GM19467 (cell line): ENCODE measurements at regions not wholly inside any gene's neighbourhood (a gene's known extent, or its start where the extent isn't known, plus 50 kb on each side); places are given as distances from the start of the nearest gene placed in this dataset.

Experiments used
- ATAC-seq: cut with Tn5 transposase; IDR thresholded peaks from one replicate; pipeline ENCODE4 v1.9.1; 2021; ENCODE audit warnings: mild to moderate bottlenecking, moderate library complexity; ENCODE audit not compliant: unreplicated experiment

DNA sequence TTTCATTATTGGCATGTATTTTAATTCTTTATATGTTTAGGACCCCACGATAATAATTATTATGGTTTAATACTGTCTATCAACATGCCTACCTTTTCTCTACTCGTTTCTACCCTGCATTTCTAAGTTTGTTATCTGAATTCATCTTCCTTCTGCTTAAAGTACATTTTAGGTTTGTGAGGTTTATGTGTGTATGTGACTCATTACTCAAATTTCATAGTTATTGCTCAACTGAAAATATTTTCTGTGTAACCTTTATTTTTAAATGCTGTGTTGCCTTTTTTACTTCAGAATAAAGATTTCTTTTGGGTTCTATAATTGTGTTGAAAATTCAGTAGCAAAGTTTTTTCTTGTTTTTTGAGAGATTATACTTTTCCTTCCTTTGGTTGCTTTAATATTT is 933.9 kb upstream of the LRRTM1 start:
- ATAC-seq: no peak

DNA sequence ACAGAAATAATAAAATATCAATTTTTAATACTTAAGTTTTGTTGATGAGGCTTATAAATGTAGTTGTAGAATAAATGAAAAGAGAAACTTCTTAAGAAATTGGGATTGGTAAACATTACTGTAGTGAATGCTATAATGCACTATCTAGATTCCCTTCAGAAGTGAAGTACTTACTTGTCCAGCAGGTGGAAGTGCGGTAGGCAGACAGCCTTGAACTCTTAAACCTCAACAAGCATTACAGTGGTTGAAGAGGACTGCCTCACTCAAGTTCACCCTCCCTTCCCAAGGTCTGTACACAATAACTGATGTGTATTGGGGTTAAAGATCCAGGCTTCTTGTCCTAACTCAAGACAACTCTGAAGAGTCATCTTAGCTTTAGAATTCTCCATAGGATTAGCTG is 931.0 kb upstream of the LRRTM1 start:
- ATAC-seq: no peak

DNA sequence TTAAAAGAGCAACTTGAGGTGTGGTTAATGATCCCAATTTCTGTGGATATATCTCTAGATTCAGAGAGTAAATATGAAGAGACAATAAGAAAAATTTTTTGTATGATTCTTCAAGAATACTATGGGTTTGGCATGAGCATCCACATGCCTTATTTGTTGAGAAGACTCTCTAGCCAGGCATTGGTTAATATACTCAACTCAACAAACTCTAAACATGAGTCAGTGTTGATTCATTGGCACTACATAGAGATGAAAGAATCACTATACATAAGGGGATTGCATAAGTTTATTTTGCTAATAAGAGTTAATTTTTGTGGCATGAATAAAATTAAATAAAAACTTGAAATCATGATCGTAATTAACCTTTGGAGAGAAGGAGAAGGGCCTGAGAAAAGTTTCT is 930.2 kb upstream of the LRRTM1 start:
- ATAC-seq: no peak

DNA sequence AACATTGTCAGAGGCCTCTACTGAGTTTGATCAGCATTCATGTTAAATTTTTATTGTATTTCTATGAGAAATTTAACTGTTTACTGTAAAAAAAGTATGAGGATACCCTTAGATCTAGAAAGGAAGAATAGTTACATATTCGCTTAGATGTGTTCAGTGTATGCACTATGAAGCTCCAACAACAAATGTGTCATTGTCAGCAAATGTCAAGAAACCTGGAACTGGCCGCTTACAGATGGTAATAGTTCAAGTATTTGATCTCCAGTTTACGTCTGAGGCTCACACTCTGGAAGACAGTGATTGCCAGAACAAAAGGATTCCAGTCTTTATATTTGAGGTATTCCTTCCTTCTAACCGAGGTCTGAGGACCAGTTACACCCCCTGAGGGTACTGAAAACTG is 921.2 kb upstream of the LRRTM1 start:
- ATAC-seq: no peak

DNA sequence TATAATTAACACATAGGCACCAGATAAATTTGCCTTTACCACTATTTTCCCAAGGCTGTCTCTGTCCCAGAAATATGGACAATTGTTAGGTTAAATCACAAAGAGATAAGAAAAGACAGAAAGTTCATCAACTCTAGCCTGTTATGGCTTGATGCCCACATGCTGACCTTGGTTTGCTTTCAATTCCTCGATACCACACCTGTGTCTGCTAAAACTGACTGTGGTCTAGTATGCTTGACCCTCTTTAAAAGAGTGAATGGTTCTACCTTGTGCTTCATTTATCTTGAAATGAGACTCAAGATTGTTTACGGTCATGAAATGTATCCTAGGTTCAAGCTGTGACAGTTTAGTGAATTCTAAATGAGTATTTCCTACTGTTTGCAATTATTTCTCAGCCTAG is 909.0 kb upstream of the LRRTM1 start:
- no peak for ATAC-seq

DNA sequence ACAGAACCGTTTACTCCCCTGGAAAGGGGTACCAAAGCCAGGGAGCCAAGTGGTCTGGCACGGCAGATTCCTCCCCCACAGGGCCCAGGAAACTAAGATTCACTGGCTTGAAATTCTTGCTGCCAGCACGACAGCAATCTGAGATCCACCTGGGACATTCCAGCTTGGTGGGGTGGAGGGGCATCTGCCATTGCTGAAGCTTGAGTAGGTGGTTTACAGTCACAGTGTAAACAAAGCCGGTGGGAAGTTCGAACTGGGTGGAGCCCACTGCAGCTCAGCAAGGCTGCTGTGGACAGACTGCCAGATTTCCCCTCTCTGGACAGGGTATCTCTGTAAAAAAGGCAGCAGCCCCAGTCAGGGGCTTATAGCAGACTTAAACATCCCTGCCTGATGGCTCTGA is 901.7 kb upstream of the LRRTM1 start:
- ATAC-seq: no peak

DNA sequence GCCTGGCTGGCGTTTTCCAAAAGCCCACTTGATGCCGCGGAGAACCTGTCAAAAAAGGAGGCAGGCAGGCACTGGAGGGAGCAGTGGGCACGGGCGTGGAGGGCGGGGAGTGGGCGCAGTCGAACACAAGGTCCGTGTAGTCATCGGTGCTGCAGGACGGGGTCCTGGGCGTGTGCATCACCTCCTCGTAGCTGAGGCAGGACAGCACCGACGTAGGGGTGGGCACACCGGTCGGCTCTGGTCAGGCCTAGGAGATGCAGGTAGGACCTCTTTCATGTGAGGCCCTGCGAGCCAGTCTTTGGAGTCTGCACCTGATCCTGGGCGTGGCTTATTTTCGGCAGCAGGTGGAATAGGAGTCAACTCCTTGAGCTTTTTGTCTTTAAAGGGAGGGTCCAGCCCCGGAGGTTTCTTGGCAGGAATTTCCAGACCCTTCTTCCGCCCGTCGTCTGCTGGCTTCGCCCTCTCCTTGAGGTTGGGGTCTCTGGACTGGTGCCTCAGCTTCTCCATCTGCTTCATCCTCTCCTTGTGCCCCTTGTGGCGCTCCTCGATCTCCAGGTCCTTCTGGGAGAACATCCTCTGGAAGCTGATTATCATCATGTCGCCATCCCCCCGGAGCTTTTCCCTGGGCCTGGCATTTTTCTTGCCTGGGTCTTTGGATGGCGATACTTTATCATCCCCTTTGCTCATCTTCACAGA is 892.5 kb upstream of the LRRTM1 start:
- ATAC-seq: no peak

DNA sequence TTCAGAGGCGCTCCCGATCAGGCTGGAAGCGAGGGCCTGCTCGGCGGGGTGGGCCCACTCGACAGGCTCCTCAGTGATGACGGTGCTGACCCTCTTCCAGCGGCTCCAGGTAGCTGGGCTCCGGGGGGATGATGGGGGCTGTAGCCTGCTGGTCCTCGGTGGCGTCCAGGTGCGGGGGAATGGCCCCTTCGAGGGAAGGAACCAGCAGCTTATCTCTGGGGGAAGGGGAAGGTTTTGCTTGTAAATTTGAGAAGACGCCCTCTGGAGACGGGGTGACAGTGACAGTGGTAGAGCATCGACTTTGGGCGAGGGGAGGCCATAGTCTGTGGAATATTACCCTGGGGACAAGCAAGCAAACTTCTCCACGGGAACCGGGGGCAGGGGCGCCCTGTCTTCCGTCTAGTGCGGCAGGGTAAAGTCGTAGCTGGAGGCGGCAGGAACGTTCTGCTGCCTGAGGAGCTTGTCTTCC is 891.9 kb upstream of the LRRTM1 start:
- ATAC-seq: no peak

DNA sequence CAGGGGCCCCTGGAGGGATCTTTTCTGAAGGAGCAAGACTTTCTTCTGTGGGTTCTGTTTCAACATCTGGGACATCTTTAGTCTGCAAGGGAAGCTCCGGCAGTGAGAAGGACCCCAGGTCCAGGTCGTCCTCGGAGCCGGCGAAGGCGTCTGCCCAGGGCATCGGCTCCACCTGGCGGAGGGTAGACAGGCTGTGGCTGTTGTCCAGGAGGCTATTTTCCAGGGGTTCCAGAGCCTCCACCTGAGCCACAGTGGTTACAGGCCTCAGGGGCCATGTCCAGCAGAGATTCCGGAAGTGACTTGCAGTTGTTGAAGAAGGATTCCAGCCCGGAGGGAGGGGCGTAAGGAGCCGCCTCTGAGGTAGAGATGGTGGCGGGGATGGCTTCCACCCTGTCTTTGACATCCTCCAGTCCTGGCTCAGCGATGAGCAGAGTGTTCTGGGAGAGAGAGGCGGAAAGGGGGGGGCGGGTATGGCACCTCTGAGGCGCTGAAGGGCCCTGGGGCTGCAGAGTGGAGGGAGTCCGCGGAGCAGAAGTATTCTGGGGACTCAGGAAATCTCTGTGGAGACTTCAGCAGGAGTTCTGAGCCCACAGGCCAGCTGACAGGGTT is 891.3 kb upstream of the LRRTM1 start:
- no peak for ATAC-seq

DNA sequence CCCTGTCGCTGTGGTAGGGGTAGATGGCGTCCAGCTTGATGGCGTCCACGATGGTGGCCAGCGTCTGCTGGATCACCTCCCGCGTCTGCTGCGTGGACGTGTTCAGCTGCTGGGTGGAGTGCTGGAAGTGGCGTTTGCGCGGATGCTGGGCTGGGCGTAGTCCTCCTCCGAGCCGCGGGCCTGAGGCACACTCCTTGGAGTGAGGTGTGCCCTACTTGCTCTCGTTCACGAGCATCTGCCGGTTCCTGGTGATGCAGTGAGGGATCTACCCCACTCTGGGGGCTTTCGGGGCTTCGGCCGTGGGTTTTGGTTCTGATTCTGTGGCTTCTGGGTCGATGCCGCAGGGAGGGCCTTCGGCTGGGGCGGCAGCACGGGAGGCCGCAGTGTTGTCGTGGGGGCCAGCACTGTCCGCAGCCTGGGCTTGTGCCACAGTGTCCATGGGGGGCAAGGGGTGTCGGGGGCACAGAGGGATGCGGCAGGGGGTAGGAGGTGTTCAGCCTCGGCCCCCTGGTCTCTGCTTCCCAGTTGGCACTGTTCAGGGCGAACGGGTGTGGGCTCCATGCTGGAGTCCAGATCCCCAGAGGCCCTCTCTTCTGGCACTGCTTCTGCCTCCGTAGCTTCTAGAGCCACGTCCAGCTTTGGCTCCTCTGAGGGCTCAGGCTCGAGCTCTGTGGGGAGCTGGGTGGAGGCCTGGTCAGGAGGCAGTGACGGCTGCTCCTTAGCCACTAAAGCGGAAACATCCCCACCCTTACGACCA is 890.6 kb upstream of the LRRTM1 start:
- ATAC-seq: no peak

DNA sequence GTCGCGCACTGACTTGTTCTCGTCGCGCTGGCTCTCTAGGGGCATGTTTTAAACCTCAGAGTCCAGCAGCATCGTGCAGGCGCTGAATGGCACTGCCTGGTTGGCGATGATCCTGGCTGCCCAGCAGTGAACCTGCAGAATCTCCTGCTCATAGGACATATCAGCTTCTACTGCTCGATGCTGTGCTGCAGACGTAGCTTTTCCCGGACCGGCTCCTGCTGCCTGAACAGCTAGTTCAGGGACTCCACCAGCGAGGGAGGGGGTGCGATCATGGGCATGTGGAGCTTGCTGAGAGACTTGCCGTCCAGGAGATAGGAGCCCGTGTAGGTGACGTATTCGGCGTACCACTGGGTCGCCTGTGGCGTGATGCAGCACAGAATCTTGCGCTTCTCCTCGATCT is 890.0 kb upstream of the LRRTM1 start:
- ATAC-seq: no peak

DNA sequence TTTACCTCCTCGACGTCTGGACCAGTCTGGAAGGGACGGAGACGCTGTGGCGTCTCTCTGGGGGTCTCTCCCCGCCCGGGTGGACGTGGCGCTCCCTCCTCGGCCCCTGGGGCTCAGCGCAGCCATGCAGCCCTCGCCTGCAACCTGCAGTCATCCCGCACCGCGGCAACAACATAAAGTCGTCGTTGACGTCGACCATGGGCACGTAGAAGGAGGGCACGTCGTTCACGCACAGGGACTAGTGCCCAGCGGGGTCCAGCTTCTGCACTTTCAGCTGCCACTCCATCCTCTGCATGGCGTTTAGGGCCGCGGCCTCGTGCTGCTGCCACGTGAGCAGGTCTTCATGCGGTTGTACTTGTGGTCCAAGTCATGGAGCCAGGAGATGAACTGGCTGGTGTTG is 889.6 kb upstream of the LRRTM1 start:
- no peak for ATAC-seq

DNA sequence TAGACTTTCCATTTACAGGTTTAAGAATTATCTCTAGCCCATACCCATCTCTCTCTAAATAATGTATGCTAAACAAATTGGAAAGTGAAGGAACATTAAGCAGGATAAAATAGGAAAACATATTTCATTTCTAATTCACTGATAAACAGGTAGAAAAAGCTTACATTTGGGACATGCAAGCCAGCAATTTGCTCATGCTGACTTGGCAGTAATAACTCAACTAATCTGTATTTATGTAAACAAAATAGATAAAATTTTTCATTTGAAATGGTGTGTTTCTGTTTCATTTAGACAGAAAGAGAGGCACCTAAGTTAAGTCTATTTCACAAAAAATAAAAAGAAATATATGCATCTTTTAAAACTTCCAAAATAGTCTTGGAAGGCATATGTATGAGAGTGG is 877.3 kb upstream of the LRRTM1 start:
- ATAC-seq: no peak

DNA sequence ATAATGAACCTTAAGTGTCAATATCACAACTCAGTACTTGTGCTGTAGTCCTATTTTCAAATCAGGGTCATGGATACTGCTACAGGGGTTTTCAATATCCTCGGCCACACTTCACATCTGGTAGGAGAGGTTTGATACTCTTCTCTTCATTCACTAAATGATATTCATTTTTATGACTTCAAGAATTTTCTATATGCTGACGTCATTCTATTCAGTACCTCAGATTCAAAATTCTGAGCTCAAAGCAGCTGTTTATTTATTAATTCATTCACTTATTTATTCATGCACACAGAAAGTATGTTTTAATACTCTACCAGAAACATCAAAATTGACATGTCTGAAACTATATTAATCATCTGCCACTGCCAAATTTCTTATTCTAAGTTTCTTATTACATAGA is 866.9 kb upstream of the LRRTM1 start:
- ATAC-seq: no peak

DNA sequence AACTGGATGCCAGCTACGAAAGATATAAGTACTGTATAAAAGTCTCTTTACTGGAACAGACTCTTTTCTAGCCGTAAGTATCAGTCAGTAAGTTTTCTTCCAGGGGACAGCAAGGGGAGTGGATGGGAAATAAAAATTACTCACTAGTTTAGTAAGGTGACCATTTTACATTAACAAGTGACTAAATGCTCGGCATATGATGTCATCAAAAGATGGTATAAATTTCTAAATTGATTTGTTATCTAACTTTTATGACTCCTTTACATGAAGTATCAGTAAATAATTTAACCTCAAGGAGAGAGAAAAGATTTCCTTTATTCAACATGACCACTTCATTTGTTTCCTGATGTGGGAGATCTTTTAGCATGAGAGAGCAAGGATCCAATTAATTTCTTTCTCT is 859.0 kb upstream of the LRRTM1 start:
- no peak for ATAC-seq

DNA sequence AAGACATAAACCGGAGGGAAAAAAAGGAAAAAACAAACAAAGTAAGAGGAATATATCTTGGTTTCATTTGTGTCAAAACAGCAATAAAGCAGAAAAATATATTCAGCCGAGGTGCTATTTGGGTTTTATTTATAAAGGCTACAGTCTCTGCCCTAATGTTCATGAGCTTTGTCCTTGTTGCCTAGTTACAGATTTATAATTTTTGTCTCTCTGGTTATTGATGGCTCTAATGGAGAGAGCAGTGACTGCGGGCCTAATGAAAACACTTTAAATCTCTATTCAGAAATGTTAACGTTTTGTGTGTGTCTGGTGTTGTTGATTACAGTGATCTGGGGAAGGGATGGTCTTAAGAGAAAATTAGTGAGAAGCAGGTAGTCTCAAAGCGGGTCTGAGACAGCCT is 854.0 kb upstream of the LRRTM1 start:
- ATAC-seq: no peak

DNA sequence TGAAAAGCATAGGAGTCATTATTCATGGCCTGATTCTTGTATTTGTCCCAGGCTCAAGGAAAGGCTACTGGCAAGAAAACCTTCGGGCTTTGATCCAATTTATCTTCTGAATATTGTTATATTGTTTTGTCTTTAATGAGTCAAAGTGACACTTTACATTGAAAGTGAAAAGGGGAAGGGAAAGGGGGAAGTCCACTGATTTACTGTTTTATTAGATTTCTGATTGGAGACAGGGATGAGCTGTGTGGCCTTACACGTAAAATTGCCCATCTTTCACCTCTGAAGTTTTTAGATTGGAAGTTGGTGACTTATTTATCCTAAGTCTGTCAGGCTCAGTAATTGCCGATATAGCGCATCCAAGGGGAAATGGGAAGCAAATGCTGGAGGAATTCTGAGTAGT is 843.8 kb upstream of the LRRTM1 start:
- no peak for ATAC-seq

DNA sequence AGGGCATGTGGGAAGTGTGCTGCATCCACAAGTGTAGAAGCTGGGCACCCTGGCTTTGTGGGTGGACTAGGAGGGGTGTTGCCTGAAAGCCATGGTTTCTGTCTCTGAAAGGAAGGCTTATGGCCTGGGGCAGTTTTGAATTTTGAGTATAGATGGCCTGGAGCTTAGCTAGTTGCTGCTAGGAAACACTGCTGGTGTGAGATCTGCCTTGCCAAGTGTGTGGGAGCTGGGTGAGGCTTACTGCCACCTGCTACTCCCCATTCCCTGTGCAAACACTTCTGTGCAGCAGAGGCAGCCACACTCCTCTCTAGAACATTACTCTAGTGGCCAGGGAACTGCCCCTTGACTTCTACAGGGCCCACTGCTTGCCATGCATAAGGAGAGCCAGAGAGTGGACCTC is 831.7 kb upstream of the LRRTM1 start:
- no peak for ATAC-seq

DNA sequence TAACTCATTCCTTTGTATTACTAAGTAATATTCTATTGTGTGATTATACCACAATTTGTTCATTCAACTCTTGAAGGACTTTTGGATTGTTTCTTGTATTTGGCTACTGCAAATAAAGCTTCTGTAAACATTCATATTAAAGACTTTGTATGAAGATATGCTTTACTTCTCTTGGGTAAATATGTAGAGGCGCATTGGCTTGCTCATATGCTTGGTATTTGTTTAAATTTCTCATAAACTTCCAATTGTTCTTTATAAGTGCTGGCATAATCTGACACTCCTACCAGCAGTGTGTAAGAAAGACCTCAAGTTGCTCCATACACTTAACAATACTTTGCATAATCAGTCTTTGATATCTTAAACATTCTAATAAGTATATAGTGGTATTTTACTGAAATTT is 792.8 kb upstream of the LRRTM1 start:
- no peak for ATAC-seq

DNA sequence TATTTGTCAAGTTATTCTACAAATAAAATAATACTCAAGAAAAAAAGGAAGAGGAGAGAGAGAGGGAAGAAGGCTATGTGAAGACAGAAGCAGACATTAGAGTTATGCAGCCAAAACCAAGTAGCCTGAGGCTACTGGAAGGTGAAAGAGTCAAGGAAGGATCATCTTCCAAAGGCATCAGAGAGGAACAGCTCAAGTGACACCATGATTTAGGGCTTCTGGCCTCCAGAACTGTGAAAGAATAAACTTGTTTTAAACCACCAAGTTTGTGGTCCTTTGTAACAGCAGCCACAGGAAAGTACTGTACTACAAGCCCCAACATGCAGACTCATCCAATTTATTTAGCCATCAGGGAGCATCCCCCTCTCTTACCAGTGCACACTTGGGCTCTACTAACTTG is 788.5 kb upstream of the LRRTM1 start:
- ATAC-seq: no peak

DNA sequence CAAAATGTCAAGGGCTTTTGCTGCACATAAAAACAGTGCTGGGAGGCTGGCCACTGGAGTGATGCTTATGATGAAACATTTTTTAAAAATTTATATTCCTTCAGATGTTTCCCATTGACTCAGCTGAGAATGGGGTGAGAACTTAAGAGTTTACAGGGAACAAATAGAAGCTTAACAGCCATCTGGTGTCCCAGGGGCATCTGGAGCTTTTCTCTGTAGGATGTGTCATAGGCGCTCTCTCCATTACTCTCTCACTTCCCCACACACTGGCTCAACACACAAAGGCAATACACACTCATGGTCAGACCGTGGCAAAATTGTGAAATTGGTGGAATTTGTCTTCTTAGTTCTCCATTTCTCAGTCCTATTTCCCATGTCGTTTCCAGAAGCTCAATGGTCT is 783.1 kb upstream of the LRRTM1 start:
- no peak for ATAC-seq

DNA sequence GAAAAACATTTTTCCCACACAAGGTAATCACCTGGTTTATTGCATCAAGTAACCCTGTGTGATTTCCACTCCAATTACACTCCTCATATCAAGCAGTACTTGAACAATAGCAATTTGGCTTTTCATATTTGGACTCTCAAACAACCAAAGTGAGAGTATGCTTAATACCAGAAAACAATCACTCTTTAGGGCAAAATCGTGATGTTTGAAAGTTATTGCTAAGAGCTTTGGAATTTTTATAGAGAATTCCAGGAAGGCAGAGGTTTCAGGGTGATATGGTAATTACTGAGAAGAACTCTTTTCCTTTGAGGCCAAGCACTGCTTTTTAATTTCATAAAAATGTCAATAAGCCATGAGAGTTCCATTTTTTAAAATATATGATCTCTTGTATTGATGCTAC is 779.5 kb upstream of the LRRTM1 start:
- ATAC-seq: no peak
